Anterior cingulate cortex (tissue), 58 donors: ENCODE measurements at regions not wholly inside any gene's neighbourhood (a gene's known extent, or its start where the extent isn't known, plus 50 kb on each side); places are given as distances from the start of the nearest gene placed in this dataset.
"Not testable (repeated sequence)": the region's sequence is repeated elsewhere in the genome, so short reads cannot be mapped to it uniquely, and the experiment has no call there.

Experiments used
- DNase-seq, 58 donors: peaks; one replicate each; lab custom pipeline; 2025; lab: John Stamatoyannopoulos, UW

DNA sequence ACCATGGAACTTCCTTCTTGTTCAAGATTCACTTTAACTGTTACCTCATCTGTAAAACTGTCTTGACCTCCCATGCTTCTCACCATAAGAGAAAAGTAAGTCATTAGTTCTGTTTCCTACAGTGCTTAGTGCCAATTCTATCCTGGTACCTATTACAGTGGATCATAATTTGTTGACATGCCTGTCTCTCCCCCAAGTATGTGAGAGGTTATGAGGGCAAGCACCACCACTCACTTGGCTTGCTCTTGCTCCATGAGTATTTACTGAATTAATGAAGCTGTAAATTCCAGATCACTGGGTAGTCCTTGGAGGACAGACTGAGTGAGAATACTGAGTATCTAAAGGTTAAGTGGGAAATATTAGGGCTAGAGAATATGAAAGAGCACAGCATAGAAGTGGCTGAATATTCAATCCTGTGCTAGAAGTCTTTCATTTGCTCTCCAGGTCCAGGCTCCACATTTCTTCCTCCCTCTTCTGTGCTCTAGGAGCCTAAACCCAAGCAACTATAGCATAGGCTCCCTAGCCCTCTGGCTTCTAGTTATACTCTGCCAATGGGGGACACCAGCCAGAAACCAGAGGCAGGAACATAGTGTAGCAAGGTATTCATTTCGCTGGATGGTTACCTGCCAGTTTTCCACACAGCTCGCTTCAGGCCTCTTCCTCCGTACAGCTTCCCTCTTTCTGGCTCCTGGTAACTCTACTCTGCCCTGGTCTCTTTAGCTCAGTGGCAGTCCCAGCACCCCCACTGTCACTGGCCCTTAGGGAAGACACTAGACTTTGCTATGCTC lies 118.2 kb upstream of the SLC5A12 start:
- DNase-seq = no peak

DNA sequence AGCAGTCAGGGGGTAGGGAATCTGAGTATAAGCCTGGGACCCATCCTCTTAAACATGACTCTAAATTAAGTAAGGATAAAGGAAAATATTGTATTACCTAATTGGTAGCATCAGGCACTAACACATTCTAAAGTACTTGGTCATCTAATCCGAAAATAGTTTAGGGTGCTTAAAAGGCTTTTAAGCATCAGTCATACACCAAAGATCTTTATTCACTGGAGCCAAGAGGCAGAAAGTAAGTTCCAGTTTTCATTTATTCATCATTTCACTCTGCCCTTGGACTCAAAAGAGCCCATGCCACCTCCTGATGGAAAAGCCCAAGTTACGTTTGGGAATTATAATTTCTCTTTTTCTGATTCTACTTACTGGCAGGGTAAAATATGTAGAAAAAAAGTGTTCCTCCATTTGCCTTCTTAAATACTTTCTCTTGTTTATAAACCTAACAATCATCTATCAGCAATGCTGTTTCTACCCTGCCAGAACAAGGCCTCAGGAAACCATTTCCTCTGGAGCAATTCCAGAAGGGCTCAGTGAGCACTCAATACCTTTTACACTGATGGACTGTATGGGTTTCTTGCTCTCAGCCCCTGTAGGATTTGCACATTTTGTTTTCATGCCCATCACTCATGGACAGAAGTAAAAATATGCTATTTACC lies 120.1 kb upstream of the SLC5A12 start:
- no peak for DNase-seq

GRCh38 chr11:26842478-26843282 lies 120.8 kb upstream of the SLC5A12 start:
- no peak for DNase-seq

GRCh38 chr11:26843539-26843938 lies 121.7 kb upstream of the SLC5A12 start:
- no peak for DNase-seq

GRCh38 chr11:26844963-26845362 lies 123.1 kb upstream of the SLC5A12 start:
- DNase-seq = no peak

DNA sequence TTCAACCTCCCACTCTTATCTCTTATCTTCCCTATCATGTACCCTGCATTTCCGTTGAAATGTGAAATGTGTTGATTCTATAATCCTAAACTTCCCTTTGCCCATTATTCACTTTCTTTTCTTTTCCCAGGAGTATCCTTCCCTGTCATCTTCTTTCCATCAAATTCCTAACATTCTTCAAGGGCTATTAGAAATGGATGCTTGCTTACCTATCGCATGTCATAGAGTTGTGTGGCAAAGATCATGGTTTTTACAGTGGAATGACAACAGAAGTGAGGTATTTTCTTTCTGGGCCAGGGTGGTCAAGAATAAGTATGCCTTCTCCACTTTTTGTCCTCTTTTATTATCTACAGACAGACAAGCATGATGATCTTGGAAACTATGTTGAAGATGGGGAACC lies 124.4 kb upstream of the SLC5A12 start:
- DNase-seq = no peak

DNA sequence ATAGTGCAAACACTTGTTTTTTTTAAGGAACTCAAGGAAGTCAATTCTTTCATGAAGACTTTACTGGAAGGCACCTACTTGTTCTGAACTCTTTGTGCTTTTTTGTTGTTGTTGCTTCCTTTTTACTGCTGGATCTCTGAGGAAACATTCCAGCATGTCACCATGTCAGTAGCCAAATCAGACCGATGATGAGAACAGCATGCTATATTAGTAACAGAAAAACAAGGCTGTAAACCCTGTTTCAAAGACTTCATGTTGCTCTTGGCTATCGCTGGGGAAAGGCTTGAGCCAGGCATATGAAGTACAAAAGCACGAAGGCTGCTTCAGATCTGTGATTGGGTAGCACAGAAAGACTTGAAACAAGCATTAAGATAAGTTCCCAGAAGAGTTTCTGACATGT lies 125.6 kb upstream of the SLC5A12 start:
- no peak for DNase-seq

GRCh38 chr11:26847977-26848376 lies 126.1 kb upstream of the SLC5A12 start:
- no peak for DNase-seq

DNA sequence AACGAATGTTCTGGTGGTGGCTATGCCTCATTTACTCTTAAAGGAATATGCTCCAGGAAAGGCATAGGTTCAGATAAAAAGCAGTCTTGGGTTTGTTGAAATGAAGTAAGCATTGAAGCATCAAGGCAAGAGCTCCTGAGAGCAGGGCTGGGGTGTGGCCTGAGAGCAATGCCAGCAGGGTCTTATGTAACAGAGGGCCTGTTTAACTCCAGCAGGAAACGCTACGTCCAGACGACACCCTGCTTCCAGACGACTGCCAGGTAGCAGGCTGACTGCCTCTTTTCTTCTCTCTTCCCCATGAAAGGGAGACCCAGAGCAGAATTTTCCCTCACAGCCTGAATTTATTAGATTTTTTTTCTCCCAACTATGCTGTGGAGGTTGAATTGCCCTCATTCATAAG lies 127.2 kb upstream of the SLC5A12 start:
- peak in 2 of 58 donors; percentile 0 to 4 for DNase-seq

DNA sequence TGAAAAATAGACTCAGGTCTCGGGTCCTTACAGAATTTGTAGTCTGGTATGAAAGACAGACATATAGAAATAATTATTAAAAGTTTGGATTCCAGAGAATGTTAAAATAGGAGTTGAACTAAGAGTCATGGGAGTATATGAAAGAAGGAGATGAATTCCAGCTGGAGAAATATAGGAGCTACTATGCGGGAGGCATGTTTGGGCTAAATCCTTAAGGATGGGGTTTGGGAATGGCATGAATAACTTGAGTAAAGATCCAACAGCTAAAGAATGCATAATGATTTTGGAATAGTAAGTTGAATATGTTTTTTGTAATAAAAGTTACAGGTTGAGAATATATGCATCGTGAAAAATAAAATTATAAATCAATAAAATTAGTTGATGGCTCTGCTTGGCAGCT lies 129.4 kb upstream of the SLC5A12 start:
- DNase-seq = no peak

DNA sequence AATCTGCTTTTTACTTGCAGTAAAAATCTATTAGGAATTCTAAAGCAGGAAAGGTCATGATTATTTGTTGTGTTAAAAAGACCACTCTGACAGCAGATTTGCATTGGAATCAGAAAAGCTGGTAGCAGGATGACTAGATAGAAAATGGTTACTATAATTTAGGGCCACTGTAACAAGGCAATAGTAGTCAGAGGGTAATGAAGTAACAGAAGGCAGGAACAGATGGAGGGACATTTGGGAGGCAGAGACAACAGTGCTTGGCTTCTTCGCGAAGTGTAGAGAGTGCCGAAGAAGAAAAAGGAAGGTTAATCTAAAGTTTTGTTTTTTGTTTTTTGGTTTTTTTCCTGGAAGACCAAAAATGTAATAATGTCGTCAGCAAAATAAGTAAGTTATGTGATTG lies 129.8 kb upstream of the SLC5A12 start:
- DNase-seq = peak in 1 of 58 donors; percentile 20

DNA sequence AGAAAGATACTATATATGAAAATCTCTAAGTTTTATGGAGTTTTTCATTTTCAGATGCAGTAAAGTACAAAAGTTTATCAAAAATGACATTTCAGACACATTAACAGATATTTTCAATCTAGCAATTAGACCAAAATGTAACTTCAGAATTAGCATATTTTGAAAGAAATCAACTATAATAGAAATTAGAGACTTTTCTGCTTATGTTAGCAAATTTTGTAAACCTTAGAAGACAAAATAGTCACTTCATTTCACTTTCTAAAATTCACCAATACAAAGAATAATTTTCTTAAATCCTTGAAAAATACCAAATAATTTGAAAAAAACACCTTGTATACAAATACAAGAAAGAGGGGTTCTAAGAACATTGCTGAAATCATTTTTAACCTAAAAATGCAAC lies 135.8 kb upstream of the FIBIN start:
- DNase-seq = no peak

DNA sequence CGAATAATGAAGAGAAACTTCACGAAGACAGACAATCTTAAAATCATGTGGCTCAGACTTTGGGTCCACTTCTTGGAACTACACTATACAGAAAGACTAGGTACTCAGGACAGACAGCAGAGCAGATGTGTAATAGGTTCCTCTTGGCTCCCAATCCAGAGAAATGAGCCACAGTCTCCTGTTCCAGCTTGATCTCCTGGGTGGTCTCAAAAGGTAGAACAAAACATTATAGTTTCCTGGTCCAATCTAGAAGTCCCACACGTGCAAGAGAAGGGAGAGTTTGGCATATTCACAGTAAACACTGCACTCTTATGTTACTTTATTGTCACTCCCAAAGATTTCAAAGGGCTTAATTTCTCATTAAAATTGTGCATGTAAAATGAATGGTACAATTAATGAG lies 134.5 kb upstream of the FIBIN start:
- no peak for DNase-seq

DNA sequence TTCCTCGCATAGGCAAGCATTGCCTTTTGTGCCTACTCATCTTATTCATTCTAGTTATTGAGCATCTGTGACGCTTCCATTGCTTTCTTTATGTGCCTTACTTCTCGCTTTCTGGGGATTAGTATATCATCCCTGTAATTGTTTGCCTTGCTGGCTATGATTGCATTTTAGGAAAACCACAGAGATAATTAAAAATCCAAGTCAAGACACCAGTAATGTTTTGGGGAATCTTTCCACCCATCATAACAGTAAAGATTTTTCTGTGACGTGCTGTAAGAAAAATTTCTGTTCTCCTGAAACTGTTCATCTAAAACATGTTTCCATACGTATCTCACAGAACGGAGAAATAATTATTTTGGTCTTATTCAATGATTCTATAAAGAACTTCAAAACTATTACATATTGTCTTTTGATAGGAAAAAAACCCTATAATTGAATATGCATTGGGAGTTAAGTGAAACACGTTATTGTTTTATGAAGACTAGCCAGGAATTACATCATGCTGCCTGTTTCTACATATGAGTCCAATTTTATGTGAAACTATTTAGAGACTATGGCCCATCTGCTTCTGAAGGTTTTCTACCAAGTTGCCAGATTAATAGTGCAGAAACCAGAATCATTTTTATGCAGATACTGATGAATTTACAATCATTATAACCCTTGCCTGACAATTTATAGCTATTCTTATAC lies 133.7 kb upstream of the FIBIN start:
- DNase-seq = no peak

DNA sequence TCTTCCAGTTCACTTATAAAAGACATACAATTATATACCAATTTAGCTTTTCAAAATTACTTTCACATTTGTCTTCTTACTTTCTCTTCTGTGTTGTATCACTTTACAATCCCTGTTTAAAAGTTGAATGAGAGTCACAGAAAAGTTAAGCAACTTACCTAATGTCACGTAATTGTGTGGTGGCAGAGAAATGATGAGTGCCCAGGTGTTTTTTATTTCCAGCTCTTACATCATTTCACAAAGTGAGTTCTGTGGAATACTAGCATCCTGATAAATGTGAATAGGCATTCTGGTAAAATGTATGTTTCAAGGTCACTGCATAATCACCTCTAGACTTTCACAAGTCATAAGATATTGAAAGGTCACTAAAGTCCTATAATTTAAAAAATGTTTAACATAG lies 133.0 kb upstream of the FIBIN start:
- no peak for DNase-seq

GRCh38 chr11:26862801-26863200 lies 131.1 kb upstream of the FIBIN start:
- DNase-seq = no peak

DNA sequence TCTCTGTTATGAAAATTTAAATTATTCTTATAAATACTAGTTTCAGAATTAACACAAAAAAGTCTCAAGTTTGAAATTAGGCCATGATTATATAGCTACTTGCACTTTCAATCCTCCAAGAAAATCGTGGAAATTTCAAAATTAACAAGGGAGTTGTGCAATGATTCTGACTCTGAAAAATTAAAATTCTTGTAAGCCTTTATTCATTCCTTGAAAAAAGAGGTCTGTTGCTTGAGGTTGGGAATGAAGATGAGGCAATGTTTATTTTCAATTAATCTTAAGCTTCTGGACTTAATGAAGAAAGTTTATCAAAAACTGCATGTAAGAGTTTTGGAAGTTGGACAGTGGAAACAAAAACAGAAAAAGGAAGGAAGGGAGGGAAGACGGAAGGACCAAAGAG lies 128.2 kb upstream of the FIBIN start:
- no peak for DNase-seq

GRCh38 chr11:26867286-26867685 lies 126.6 kb upstream of the FIBIN start:
- DNase-seq = no peak

GRCh38 chr11:26878959-26879581 lies 114.8 kb upstream of the FIBIN start:
- no peak for DNase-seq

GRCh38 chr11:26882363-26882880 lies 111.5 kb upstream of the FIBIN start:
- DNase-seq = not testable (repeated sequence)
